GM18502 (cell line): ENCODE measurements at regions not wholly inside any gene's neighbourhood (a gene's known extent, or its start where the extent isn't known, plus 50 kb on each side); places are given as distances from the start of the nearest gene placed in this dataset.
A peak's percentile ranks its signal among the peaks of the same experiment; 100 is the strongest.

Source experiments
- ATAC-seq: cut with Tn5 transposase; IDR thresholded peaks from one replicate; pipeline ENCODE4 v1.9.1; 2021; ENCODE audit warnings: mild to moderate bottlenecking; ENCODE audit not compliant: unreplicated experiment, poor library complexity

DNA sequence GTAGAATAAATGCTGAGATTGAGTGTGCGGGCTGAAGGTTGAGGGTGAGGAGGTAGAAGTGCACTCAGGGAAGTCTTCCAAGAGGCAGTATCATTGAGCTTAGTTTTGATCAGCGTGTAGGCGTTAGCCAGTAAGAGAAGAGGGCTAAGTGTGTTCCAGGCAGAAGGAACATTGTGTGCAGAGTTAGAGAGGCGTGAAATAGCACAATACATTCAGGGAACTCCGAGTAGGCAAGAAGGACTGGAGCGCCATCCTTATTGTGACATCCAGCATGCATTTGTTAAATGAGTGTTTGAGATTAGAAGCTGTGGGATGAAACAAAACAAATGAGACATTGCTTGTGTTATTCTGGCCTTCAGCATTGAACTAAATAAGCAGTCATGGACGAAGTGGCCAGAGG lies 140.9 kb upstream of the MKLN1 start:
- ATAC-seq: no peak

GRCh38 chr7:131188367-131189339 lies 139.0 kb upstream of the MKLN1 start:
- peak; percentile 67 for ATAC-seq

- ATAC-seq: no peak
Measured at GRCh38 chr7:131189488-131189887, 138.2 kb upstream of the MKLN1 start.

- ATAC-seq: no peak
Measured at GRCh38 chr7:131190146-131190545, 137.5 kb upstream of the MKLN1 start.

GRCh38 chr7:131190581-131190980 lies 137.1 kb upstream of the MKLN1 start:
- ATAC-seq: no peak

DNA sequence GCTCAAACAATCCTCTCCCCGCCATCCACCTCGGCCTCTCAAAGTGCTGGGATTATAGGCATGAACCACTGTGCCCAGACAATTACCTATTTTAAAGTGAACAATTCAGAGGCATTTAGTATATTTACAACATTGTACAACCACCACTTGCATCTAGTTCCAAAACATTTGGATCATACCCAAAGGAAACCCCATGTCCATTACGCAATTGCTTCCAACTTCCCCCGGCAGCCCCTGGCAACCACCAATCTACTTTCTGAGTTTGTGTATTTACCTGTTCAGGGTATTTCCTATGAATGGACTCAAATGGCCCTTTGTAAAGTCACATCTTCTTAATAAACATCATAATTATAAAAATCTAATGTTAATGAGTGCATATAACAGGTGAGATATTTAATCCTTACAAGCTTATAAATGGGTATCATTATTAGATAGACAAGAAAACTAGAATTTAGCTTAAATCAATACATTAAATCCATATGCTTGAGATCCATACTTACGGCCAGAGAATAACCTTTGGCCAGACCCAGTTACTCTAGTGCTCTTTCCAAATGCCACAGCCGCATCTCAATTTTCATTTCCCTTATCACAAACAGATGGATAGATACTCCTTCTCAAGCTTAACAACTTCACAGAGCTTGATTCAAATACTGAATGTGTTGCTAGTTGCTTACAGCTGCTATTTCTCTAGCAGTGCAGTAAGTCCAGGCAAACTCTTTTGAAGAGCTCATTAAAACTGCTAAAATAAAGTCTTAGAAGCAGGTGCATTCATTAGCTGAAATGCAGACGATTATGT lies 133.4 kb upstream of the MKLN1 start:
- ATAC-seq: no peak

GRCh38 chr7:131196803-131197202 lies 130.9 kb upstream of the MKLN1 start:
- ATAC-seq: no peak

- ATAC-seq: no peak
Measured at GRCh38 chr7:131197920-131198615, 129.6 kb upstream of the MKLN1 start.

DNA sequence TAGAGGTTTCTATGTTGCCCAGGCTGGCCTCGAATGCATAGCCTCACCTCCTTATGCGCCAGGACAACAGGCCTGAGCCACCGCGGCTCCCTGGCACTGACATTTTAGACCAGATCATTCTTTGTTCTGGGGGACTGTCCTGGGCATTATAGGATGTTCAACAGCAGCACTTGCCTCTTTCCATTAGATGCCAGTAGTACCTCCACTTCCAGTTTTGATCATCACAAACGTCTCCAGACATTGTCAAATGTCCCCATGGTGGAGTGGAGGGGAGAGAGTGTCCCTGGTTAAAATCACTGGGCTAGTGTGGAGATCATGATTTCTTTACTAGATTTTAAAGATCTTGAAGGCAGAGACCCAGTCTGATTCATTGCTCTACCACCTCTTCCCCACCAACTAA lies 125.2 kb upstream of the MKLN1 start:
- ATAC-seq: no peak

DNA sequence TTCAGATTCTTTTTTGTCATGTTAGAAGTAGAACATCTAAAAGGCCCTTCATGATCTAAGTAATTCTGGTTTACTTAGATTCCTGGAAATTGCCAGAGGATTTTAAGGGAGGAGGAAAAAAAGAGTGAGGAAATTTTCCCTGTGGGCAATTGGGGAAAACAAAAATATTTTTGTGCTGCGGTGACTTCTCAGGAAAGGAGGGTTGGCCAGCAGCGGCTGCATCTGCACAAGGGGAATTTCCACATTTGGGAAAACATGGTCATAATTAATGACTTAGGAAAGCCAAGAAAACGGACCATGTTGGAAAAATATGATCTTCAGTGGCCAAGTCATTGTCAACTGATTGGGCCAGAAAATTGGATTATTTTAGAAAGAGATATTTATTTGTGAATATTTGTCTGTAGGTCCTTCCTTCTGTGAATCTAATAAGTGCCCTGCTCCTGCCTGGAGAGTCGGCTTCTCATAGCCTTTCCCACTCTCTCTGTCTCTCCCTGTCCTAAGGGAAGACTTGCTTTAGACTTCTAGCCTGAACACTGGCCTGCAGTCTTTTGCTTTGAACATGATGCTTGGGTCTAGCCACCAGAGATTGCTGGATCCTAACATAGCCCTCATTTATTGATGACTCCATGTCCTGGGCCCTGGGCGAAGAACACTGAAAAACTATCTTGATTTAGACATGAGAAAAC lies 124.2 kb upstream of the MKLN1 start:
- no peak for ATAC-seq

- ATAC-seq: no peak
Measured at GRCh38 chr7:131208777-131209176, 118.9 kb upstream of the MKLN1 start.

DNA sequence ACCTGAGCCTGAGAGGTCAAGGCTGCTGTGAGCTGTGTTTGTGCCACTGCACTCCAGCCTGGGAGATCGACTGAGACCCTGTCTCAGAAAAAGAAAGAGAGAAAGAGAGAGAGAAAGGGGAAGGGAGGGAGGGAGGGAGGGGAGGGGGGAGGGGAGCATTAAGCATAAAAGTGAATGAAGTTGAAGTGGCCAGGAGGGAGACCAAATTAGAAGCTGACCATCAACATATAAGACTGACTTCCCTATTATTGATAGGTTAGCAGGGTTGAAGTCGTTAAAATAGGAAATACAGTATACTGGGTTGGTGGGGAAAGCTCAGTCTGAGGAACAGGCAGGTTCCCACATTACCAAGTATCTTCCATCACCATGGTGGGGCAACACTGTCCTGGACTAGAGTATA lies 117.1 kb upstream of the MKLN1 start:
- no peak for ATAC-seq

DNA sequence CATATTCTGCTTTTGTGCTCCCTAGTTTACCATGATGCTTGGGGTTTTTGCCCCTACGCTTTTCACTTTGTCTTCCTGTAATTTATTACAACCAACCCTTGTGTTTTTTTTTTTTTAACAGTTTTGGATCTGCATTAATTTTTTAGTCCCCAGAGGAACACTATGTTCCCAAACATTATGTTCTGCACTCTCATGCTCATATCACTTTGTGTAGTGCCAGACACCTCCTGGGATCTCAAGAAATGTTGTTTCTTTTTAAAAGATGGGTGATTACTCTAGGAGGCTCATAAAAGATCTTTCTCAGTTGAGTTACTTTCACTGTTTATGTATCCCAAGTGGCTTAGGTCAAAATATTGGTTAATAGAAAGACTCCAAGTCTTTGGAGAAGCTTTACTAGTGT lies 116.2 kb upstream of the MKLN1 start:
- ATAC-seq: no peak

DNA sequence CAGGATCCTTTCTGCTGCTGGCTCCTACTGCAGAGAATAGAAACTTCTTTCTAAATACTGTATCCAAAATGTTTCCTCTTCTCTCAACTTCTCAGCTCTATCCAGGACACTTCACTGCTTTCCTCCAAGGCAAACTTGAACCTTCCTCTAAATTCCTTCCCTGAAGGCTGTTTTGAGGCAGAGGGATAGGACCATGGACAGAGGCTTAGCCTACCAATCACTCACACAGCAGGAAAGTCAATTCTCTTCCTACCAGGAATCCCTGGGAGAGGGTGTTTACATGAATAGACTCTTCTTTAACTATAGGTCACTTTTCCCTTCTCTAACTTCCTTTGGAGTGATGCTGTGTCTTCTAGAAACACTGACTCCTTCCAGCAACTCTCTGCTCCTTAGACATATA lies 115.6 kb upstream of the MKLN1 start:
- ATAC-seq: no peak

GRCh38 chr7:131218727-131219128 lies 108.9 kb upstream of the MKLN1 start:
- ATAC-seq: no peak

GRCh38 chr7:131219312-131220041 lies 108.2 kb upstream of the MKLN1 start:
- no peak for ATAC-seq

DNA sequence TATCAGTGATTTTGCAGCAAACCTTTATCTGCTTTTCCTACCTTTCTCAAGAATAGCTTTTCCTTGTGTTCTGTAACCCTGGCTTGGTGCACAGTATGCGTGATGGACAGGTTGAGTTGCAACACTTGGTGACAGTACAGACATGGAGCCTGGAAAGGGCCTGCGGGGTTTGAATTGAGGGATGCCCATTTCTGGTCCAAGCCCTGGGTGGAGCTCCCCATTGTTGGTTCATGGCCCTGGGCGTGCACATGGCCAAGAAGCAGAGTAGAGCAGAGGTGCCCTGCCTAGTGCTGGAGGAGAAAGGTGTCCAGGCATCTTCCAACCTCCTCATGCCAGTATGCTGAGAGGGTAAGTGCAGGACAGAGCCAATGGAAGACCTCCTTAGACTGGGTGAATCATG lies 106.6 kb upstream of the MKLN1 start:
- no peak for ATAC-seq

DNA sequence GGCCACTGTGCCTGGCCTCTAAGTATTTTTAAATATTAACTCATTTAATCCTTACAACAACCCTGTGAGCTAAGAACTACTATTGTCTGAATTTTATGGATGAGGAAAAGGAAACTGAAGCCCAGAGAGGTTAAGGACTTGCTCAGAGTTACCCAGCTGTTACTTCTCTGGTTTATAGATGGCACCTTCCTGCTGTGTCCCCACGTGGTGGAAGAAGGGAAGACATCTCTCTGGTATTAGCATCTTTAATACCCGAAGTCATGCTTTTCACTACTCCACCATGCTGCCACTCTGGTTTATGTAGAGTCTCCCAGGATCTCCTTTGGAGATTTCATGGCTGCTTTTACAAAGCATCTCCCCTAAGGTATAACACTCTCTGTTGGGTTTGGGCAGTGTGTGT lies 105.5 kb upstream of the MKLN1 start:
- ATAC-seq: no peak

GRCh38 chr7:131223151-131223550 lies 104.5 kb upstream of the MKLN1 start:
- ATAC-seq: no peak

DNA sequence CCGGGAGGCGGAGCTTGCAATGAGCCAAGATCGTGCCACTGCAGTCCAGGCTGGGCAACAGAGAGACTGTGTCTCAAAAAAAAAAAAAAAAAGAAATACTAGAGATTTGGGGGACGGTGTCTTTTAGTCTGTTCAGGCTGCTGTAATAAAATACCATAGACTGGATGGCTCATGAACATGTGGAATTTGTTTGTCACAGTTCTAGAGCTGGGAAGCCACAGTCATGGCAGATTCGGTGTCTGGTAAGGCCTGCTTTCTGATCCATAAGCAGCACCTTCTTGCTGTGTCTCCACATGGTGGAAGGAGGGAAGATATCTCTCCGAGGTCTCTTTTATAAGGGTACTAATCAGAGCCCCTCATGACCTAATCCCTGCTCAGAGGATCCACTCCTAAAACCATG lies 102.7 kb upstream of the MKLN1 start:
- ATAC-seq: no peak
